Lung (tissue), 11 donors: ENCODE measurements at regions not wholly inside any gene's neighbourhood (a gene's known extent, or its start where the extent isn't known, plus 50 kb on each side); places are given as distances from the start of the nearest gene placed in this dataset.
A peak's percentile ranks its signal among the peaks of the same experiment; 100 is the strongest.

ENCODE experiments used
- ATAC-seq: fragments of 200-7000 bp; cut with Tn5 transposase; one replicate; pipeline ENCODE4 v1.9.1; 2020; ENCODE audit warnings: moderate number of reproducible peaks; ENCODE audit not compliant: insufficient read depth, low FRiP score
- DNase-seq, 3 donors: peaks; one replicate each; pipeline ENCODE4 v3.0.0-alpha.2; 2013 to 2017
- H3K27ac ChIP-seq, 2 donors: one replicate each; pipeline ENCODE4 v1.5.1; 2013; ENCODE audit warnings: mild to moderate bottlenecking in 2 of 2, moderate library complexity in 2 of 2, control low read depth in 1 of 2, inconsistent platforms in 1 of 2, low read depth in 1 of 2, low read length in 1 of 2
- H3K27me3 ChIP-seq, 3 donors: one replicate each; pipeline ENCODE4 v1.5.1; 2013; ENCODE audit warnings: low read length in 2 of 3; ENCODE audit not compliant: control insufficient read depth in 3 of 3, insufficient read depth in 3 of 3
- H3K36me3 ChIP-seq, 4 donors: one replicate each; pipeline ENCODE4 v1.5.1; 2013; ENCODE audit warnings: low read length in 4 of 4, mild to moderate bottlenecking in 1 of 4, moderate library complexity in 1 of 4; ENCODE audit not compliant: control insufficient read depth in 4 of 4, insufficient read depth in 4 of 4
- H3K4me1 ChIP-seq, 5 donors: one replicate each; pipeline ENCODE4 v1.5.1; 2013; ENCODE audit warnings: low read length in 5 of 5, mild to moderate bottlenecking in 2 of 5, moderate library complexity in 1 of 5; ENCODE audit not compliant: control insufficient read depth in 5 of 5, insufficient read depth in 5 of 5
- H3K4me3 ChIP-seq: one replicate; pipeline ENCODE4 v1.5.1; 2013; ENCODE audit warnings: mild to moderate bottlenecking, control low read depth, moderate library complexity
- H3K9ac ChIP-seq, 2 donors: one replicate each; pipeline ENCODE4 v1.5.1; 2013; ENCODE audit warnings: low read length in 2 of 2, control low read depth in 1 of 2; ENCODE audit not compliant: insufficient read depth in 1 of 2
- H3K9me3 ChIP-seq, 4 donors: one replicate each; pipeline ENCODE4 v1.5.1; 2013; ENCODE audit warnings: low read length in 3 of 4, mild to moderate bottlenecking in 1 of 4, moderate library complexity in 1 of 4; ENCODE audit not compliant: control insufficient read depth in 4 of 4, insufficient read depth in 3 of 4
- CTCF ChIP-seq: IDR thresholded peaks from 2 replicates; pipeline ENCODE4 v1.5.1; 2012; ENCODE audit warnings: mild to moderate bottlenecking; ENCODE audit errors: control extremely low read depth, extremely low read depth
- WGBS, 2 donors: extraction: QIAGEN DNeasy Blood & Tissue Kit; methylation state at CpG; one replicate each; pipeline ENCODE4 v1.1.7; 2013; 5-methylcytosine and 5-hydroxymethylcytosine counted together
- donor health status: control.
- donor health status: control.
- donor health status: Bipolar disorder and iron deficiency.
- donor health status: healthy.
- donor health status: DM: yes; HTN: yes; CAD: no.

- no peak for DNase-seq
- no peak for ATAC-seq
Measured at GRCh38 chr20:39117491-39117890, 155.3 kb downstream of the DHX35 start.

GRCh38 chr20:39116020-39116419 lies 153.9 kb downstream of the DHX35 start:
- DNase-seq (no peak), ATAC-seq (no peak)
- H3K9me3 ChIP-seq = peaks cover 0 to 3% (median 0%) of the 10 kb centered on the region in 4 donors
- TF ChIP-seq CTCF = no peak
- peaks cover 0 to 6% (median 4%) of the 10 kb centered on the region in 3 donors for H3K27me3 ChIP-seq
- 91 to 96% methylated on average over 2 of the region's 2 CpGs for WGBS, 2 donors
- no peaks in the 10 kb centered on the region for H3K36me3 ChIP-seq
- H3K9ac ChIP-seq = no peak overlapping the region
- H3K4me3 ChIP-seq = no peak overlapping the region
- peaks cover 0 to 4% (median 0%) of the 10 kb centered on the region in 5 donors for H3K4me1 ChIP-seq
- no peak overlapping the region for H3K27ac ChIP-seq

More at GRCh38 chr20:39117491-39117890, 155.3 kb downstream of the DHX35 start:
- Histone ChIP-seq H3K9ac (no peak overlapping the region), H3K4me1 (no peaks in the 10 kb centered on the region), H3K9me3 (peaks cover 0 to 3% (median 0%) of the 10 kb centered on the region in 4 donors), H3K27ac (no peak overlapping the region), H3K27me3 (peaks cover 0 to 7% (median 4%) of the 10 kb centered on the region in 3 donors), H3K4me3 (no peak overlapping the region), H3K36me3 (no peaks in the 10 kb centered on the region)
- no peak for TF ChIP-seq CTCF

- H3K9ac ChIP-seq = no peak overlapping the region
- ATAC-seq = no peak
- no peak overlapping the region for H3K4me3 ChIP-seq
Measured at GRCh38 chr20:39112178-39112743, 150.1 kb downstream of the DHX35 start.

More at GRCh38 chr20:39112178-39112743, 150.1 kb downstream of the DHX35 start:
- Histone ChIP-seq H3K36me3 (no peaks in the 10 kb centered on the region), H3K27me3 (peaks cover 0 to 25% (median 10%) of the 10 kb centered on the region in 3 donors), H3K4me1 (peaks cover 0 to 4% (median 0%) of the 10 kb centered on the region in 5 donors), H3K9me3 (peaks cover 0 to 2% (median 0%) of the 10 kb centered on the region in 4 donors), H3K27ac (no peak overlapping the region)
- peak; percentile 29 for TF ChIP-seq CTCF
- peak; percentile 52 to 71 (median 58) for DNase-seq
- WGBS, 2 donors = 25 to 28% methylated on average over 9 of the region's 9 CpGs
